ENCODE measurements at regions not wholly inside any gene's neighbourhood (a gene's known extent, or its start where the extent isn't known, plus 50 kb on each side); places are given as distances from the start of the nearest gene placed in this dataset.

DNA sequence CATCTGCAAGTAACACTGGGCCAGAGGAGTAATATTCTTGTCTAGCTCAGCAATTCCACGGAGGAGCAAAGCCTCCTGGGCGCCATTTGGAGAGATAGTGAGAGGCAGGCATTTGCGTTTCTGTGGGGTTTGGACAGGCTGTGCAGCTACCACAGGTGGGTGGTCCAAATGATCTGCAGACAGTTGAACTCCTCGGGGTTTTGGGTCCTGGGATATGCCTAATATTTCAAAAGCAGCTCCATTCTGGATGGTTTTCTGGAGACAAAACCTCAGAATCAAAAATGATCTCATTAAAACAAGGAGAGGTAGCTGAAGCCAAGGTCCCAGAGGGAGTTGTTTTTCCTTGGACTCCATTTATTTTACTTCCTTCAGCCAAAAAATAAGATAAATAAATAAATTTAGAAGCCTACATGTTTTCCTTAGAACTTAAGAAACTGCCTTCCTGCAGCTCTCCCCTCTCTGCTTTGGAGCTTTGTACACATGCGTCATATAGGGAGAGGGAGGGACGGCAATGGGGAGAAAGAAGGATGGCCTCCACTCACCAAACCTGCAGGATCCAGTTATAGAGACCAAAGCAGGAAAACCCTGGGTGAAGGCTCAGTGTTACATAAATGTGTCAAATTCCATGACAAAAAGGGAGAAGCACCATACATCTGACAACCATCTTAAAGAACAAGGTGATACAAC lies 227.3 kb upstream of the DAAM1 start:
- H3K79me2 ChIP-seq (ENCODE audit: control insufficient read depth, low read length), result no peaks in the 10 kb centered on the region
- H3K27ac ChIP-seq (ENCODE audit: low read depth, low read length), result no peak overlapping the region
- H3K4me3 ChIP-seq (ENCODE audit: low read length), result no peak overlapping the region
- no peaks in the 10 kb centered on the region for H3F3A ChIP-seq (ENCODE audit: control insufficient read depth, insufficient read depth)
- H3K27me3 ChIP-seq (ENCODE audit: control insufficient read depth, low read length), result no peaks in the 10 kb centered on the region
- H3K4me2 ChIP-seq (ENCODE audit: low read length), result no peak overlapping the region
- no peak for TF ChIP-seq EZH2phosphoT487 (IDR thresholded peaks at IDR 0.05; ENCODE audit: borderline replicate concordance, low read length)
- TF ChIP-seq, protein P1, sequence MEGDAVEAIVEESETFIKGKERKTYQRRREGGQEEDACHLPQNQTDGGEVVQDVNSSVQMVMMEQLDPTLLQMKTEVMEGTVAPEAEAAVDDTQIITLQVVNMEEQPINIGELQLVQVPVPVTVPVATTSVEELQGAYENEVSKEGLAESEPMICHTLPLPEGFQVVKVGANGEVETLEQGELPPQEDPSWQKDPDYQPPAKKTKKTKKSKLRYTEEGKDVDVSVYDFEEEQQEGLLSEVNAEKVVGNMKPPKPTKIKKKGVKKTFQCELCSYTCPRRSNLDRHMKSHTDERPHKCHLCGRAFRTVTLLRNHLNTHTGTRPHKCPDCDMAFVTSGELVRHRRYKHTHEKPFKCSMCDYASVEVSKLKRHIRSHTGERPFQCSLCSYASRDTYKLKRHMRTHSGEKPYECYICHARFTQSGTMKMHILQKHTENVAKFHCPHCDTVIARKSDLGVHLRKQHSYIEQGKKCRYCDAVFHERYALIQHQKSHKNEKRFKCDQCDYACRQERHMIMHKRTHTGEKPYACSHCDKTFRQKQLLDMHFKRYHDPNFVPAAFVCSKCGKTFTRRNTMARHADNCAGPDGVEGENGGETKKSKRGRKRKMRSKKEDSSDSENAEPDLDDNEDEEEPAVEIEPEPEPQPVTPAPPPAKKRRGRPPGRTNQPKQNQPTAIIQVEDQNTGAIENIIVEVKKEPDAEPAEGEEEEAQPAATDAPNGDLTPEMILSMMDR (IDR thresholded peaks at IDR 0.05; ENCODE audit: low read depth, low read length, poor library complexity, severe bottlenecking), result no peak
- H3K36me3 ChIP-seq (ENCODE audit: control insufficient read depth, low read length), result no peaks in the 10 kb centered on the region
- no peaks in the 10 kb centered on the region for H3K4me1 ChIP-seq (ENCODE audit: control insufficient read depth, low read length)
- H3K9me2 ChIP-seq (replicated peaks; ENCODE audit: control insufficient read depth, low read length), result no peaks in the 10 kb centered on the region
- no peaks in the 10 kb centered on the region for H4K20me1 ChIP-seq (ENCODE audit: control insufficient read depth, insufficient read depth, low read depth, low read length)
- no peaks in the 10 kb centered on the region for H3K9me3 ChIP-seq (ENCODE audit: control insufficient read depth, insufficient read depth, low read length)

DNA sequence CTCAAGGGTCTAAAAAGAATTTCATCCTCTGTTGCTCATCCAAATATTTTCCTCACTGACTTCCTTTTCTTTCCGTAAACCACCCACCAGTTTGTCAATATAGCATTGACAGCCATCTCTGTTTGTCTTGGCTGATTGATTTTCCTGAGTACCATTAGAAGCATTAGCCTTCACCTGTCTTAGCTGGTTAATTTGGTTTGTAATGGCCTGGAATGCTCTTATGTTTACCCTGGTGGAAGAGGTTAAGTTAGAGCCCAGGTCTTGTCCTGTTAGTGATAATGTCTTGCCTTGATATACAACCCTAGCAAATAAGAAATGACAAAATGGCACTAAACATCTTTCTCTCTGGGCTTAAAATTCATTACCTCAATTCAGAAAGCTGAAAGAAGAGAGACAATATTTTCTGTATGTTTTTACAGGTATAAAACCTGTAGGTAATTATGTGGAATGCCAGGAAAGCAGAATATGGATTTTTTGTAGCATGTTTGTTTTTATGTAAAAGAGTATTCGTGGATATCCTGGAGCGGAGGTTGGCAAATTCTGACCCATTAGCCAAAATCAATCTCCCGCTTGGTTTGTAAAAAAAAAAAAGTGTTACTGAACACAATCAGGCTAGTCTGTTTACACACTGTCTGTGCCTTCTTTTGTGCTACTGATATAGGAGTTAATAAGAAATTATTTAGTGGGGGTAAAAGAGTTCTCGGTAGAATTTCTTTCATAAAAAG lies 224.4 kb upstream of the DAAM1 start:
- TF ChIP-seq, protein P1 (IDR thresholded peaks at IDR 0.05; ENCODE audit: low read depth, low read length, poor library complexity, severe bottlenecking), result no peak
- TF ChIP-seq EZH2phosphoT487 (IDR thresholded peaks at IDR 0.05; ENCODE audit: borderline replicate concordance, low read length), result no peak
- H3K4me3 ChIP-seq (ENCODE audit: low read length), result no peak overlapping the region
- no peaks in the 10 kb centered on the region for H3K4me1 ChIP-seq (ENCODE audit: control insufficient read depth, low read length)
- H3K36me3 ChIP-seq (ENCODE audit: control insufficient read depth, low read length), result no peaks in the 10 kb centered on the region
- H3K9me2 ChIP-seq (replicated peaks; ENCODE audit: control insufficient read depth, low read length), result no peaks in the 10 kb centered on the region
- H3K27me3 ChIP-seq (ENCODE audit: control insufficient read depth, low read length), result no peaks in the 10 kb centered on the region
- H3K4me2 ChIP-seq (ENCODE audit: low read length), result no peak overlapping the region
- no peaks in the 10 kb centered on the region for H4K20me1 ChIP-seq (ENCODE audit: control insufficient read depth, insufficient read depth, low read depth, low read length)
- no peak overlapping the region for H3K27ac ChIP-seq (ENCODE audit: low read depth, low read length)
- H3K9me3 ChIP-seq (ENCODE audit: control insufficient read depth, insufficient read depth, low read length), result no peaks in the 10 kb centered on the region
- no peaks in the 10 kb centered on the region for H3F3A ChIP-seq (ENCODE audit: control insufficient read depth, insufficient read depth)
- no peaks in the 10 kb centered on the region for H3K79me2 ChIP-seq (ENCODE audit: control insufficient read depth, low read length)

DNA sequence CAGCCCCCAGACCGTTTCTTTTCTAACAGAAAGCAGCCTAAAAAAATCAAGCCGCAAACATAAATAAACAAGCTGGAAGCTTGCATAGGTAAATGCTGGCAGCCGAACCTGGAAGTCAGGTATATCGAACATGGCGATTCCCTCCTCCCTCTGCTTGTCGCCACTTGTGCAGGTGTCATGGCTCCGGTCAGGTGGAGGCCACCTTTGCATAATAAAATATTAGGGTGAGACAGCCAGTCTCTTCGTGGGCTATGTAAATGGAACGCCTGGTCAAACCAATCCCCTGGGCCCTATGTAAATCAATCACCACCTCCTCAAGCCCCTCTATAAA lies 223.9 kb upstream of the DAAM1 start:
- TF ChIP-seq, protein P1 (IDR thresholded peaks at IDR 0.05; ENCODE audit: low read depth, low read length, poor library complexity, severe bottlenecking), result no peak
- TF ChIP-seq EZH2phosphoT487 (IDR thresholded peaks at IDR 0.05; ENCODE audit: borderline replicate concordance, low read length), result no peak
- Histone ChIP-seq H3K27ac (ENCODE audit: low read depth, low read length) (no peak overlapping the region), H3K9me3 (ENCODE audit: control insufficient read depth, insufficient read depth, low read length) (no peaks in the 10 kb centered on the region), H3K4me1 (ENCODE audit: control insufficient read depth, low read length) (no peaks in the 10 kb centered on the region), H3K4me3 (ENCODE audit: low read length) (no peak overlapping the region), H3K9me2 (replicated peaks; ENCODE audit: control insufficient read depth, low read length) (no peaks in the 10 kb centered on the region), H3K36me3 (ENCODE audit: control insufficient read depth, low read length) (no peaks in the 10 kb centered on the region), H4K20me1 (ENCODE audit: control insufficient read depth, insufficient read depth, low read depth, low read length) (no peaks in the 10 kb centered on the region), H3K79me2 (ENCODE audit: control insufficient read depth, low read length) (no peaks in the 10 kb centered on the region), H3K4me2 (ENCODE audit: low read length) (no peak overlapping the region), H3K27me3 (ENCODE audit: control insufficient read depth, low read length) (no peaks in the 10 kb centered on the region), H3F3A (ENCODE audit: control insufficient read depth, insufficient read depth) (no peaks in the 10 kb centered on the region)

Data from DOHH2 (cell line).